GM23338 (cell line): ENCODE measurements at regions not wholly inside any gene's neighbourhood (a gene's known extent, or its start where the extent isn't known, plus 50 kb on each side); places are given as distances from the start of the nearest gene placed in this dataset.

ENCODE experiments used
- CREB1 ChIP-seq: fragments of 250-450 bp; sonication (Bioruptor Pico); IDR thresholded peaks from 2 replicates; pipeline ENCODE4 v1.5.0; 2020; ENCODE audit warnings: low read depth, mild to moderate bottlenecking, moderate library complexity
- CTCF ChIP-seq, 2 experiments: fragments of 200-600 bp in 1 of 2; sonication (generic) in 1 of 2; conservative IDR thresholded peaks; 2 replicates each; pipeline versions ENCODE4 v1.5.1 to v1.6.1; 2016 to 2017; ENCODE audit warnings: antibody characterized with exemption in 2 of 2, low read depth in 2 of 2, mild to moderate bottlenecking in 2 of 2, moderate library complexity in 1 of 2
- EZH2 ChIP-seq: fragments of 200-600 bp; sonication (generic); IDR thresholded peaks from one replicate; pipeline ENCODE4 v1.8.0; 2017; ENCODE audit warnings: antibody characterized with exemption, mild to moderate bottlenecking, low read depth; ENCODE audit not compliant: unreplicated experiment
- EZH2phosphoT487 ChIP-seq: fragments of 200-600 bp; sonication (generic); IDR thresholded peaks from one replicate; pipeline ENCODE4 v1.8.1; 2018; ENCODE audit warnings: antibody characterized with exemption; ENCODE audit not compliant: unreplicated experiment
- JUNB ChIP-seq: IDR thresholded peaks from one replicate; pipeline ENCODE4 v1.6.1; 2016; ENCODE audit warnings: antibody characterized with exemption; ENCODE audit not compliant: unreplicated experiment
- POLR2AphosphoS5 ChIP-seq: IDR thresholded peaks from 2 replicates; pipeline ENCODE4 v1.6.1; 2016; ENCODE audit warnings: antibody characterized with exemption, low read depth
- STAT1 ChIP-seq: IDR thresholded peaks from one replicate; pipeline ENCODE4 v1.6.1; 2016; ENCODE audit warnings: antibody characterized with exemption; ENCODE audit not compliant: unreplicated experiment
- TF ChIP-seq, protein P1 (sequence below): IDR thresholded peaks from one replicate; pipeline ENCODE4 v1.6.1; 2018; ENCODE audit warnings: antibody characterized with exemption; ENCODE audit not compliant: unreplicated experiment

- TF ChIP-seq, protein P1, sequence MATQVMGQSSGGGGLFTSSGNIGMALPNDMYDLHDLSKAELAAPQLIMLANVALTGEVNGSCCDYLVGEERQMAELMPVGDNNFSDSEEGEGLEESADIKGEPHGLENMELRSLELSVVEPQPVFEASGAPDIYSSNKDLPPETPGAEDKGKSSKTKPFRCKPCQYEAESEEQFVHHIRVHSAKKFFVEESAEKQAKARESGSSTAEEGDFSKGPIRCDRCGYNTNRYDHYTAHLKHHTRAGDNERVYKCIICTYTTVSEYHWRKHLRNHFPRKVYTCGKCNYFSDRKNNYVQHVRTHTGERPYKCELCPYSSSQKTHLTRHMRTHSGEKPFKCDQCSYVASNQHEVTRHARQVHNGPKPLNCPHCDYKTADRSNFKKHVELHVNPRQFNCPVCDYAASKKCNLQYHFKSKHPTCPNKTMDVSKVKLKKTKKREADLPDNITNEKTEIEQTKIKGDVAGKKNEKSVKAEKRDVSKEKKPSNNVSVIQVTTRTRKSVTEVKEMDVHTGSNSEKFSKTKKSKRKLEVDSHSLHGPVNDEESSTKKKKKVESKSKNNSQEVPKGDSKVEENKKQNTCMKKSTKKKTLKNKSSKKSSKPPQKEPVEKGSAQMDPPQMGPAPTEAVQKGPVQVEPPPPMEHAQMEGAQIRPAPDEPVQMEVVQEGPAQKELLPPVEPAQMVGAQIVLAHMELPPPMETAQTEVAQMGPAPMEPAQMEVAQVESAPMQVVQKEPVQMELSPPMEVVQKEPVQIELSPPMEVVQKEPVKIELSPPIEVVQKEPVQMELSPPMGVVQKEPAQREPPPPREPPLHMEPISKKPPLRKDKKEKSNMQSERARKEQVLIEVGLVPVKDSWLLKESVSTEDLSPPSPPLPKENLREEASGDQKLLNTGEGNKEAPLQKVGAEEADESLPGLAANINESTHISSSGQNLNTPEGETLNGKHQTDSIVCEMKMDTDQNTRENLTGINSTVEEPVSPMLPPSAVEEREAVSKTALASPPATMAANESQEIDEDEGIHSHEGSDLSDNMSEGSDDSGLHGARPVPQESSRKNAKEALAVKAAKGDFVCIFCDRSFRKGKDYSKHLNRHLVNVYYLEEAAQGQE, result no peak
- no peak for TF ChIP-seq EZH2
- TF ChIP-seq CTCF (conservative IDR thresholded peaks at IDR 0.05; ENCODE audit: low read depth in 2 of 2), result no peak
- no peak for TF ChIP-seq STAT1
- TF ChIP-seq EZH2phosphoT487, result no peak
- TF ChIP-seq POLR2AphosphoS5, result no peak
- no peak for TF ChIP-seq JUNB
- TF ChIP-seq CREB1, result no peak
Measured at GRCh38 chr11:129580278-129580677, 204.6 kb downstream of the BARX2 start.
